HepG2 (cell line): ENCODE measurements at regions not wholly inside any gene's neighbourhood (a gene's known extent, or its start where the extent isn't known, plus 50 kb on each side); places are given as distances from the start of the nearest gene placed in this dataset.

Source experiments
- ATAC-seq: fragments of 200-7000 bp; cut with Tn5 transposase; 3 replicates; pipeline ENCODE4 v1.9.1; 2020; ENCODE audit warnings: mild to moderate bottlenecking, moderate library complexity
- BruUV-seq: library from RNA; stranded (reverse); fragments of 400-500 nt; replicated peaks from 2 replicates; lab custom pipeline; 2021; lab: Mats Ljungman, UMichigan
- CTCF ChIA-PET: fragments of 300-600 bp; formaldehyde crosslinking; extraction: SDS; loops from one replicate; lab custom pipeline; 2021; ENCODE audit warnings: low total read pairs, inconsistent platforms, low intra/inter-chr PET ratio; lab: Yijun Ruan, JAX
- POLR2A ChIA-PET: fragments of 350-600 bp; sonication (Branson Sonifier 250); formaldehyde crosslinking; loops from one replicate; lab custom pipeline; 2020; ENCODE audit warnings: antibody characterized with exemption, inconsistent platforms; lab: Yijun Ruan, JAX
- DNase-seq: peaks from one replicate; pipeline ENCODE4 v3.0.0-alpha.2; 2015; ENCODE audit warnings: low spot score
- FAIRE-seq: peaks from 3 replicates; lab custom pipeline; 2011; peaks lifted over from hg19 to GRCh38; lab: Jason Lieb, UNC
- H2AFZ ChIP-seq: one replicate; pipeline ENCODE4 v1.6.1; 2011; ENCODE audit warnings: low read length, inconsistent platforms
- H3K27ac ChIP-seq: fragments of 300-600 bp; 3 replicates; pipeline ENCODE4 v1.8.0; 2011; ENCODE audit warnings: mixed run types, mild to moderate bottlenecking, mixed read lengths, low read length, inconsistent platforms; ENCODE audit not compliant: insufficient read depth; ENCODE audit errors: extremely low read length
- H3K27me3 ChIP-seq, 2 experiments: fragments of 200-600 bp in 1 of 2; 2 replicates in 1 of 2; 3 replicates in 1 of 2; pipeline versions ENCODE4 v1.6.0 to v1.8.0; 2011; ENCODE audit warnings: low read length in 2 of 2, mild to moderate bottlenecking in 2 of 2, moderate library complexity in 2 of 2, inconsistent platforms in 1 of 2; ENCODE audit not compliant: insufficient read depth in 2 of 2, control insufficient read depth in 1 of 2
- H3K36me3 ChIP-seq, 2 experiments: fragments of 200-600 bp in 1 of 2; replicated peaks in 1 of 2; 2 replicates in 1 of 2; 3 replicates in 1 of 2; pipeline versions ENCODE4 v1.5.1 to v1.8.0; 2011; ENCODE audit warnings: low read length in 2 of 2, inconsistent platforms in 1 of 2; ENCODE audit not compliant: insufficient read depth in 2 of 2, control insufficient read depth in 1 of 2
- H3K4me1 ChIP-seq: 2 replicates; pipeline ENCODE4 v1.5.1; 2012; ENCODE audit warnings: low read length, inconsistent platforms; ENCODE audit not compliant: insufficient read depth
- H3K4me2 ChIP-seq: 2 replicates; pipeline ENCODE4 v1.6.0; 2011; ENCODE audit warnings: low read depth, low read length, inconsistent platforms
- H3K4me3 ChIP-seq, 3 experiments: fragments of 200-600 bp in 1 of 3; sonication (generic), shearing (Covaris generic) in 1 of 3; replicated peaks in 1 of 3; 2 replicates each; pipeline ENCODE4 v1.5.1; 2011 to 2016; ENCODE audit warnings: low read length in 3 of 3, inconsistent platforms in 2 of 3, low read depth in 2 of 3, mild to moderate bottlenecking in 2 of 3, control low read depth in 1 of 3, mixed read lengths in 1 of 3; ENCODE audit not compliant: insufficient read depth in 1 of 3
- H3K79me2 ChIP-seq: one replicate; pipeline ENCODE4 v1.6.1; 2011; ENCODE audit warnings: low read length, inconsistent platforms; ENCODE audit not compliant: insufficient read depth
- H3K9ac ChIP-seq: 2 replicates; pipeline ENCODE4 v1.6.0; 2011; ENCODE audit warnings: mild to moderate bottlenecking, low read depth, low read length, inconsistent platforms; ENCODE audit not compliant: insufficient read depth
- H3K9me3 ChIP-seq: 2 replicates; pipeline ENCODE4 v1.5.1; 2012; ENCODE audit warnings: mild to moderate bottlenecking, low read length
- H4K20me1 ChIP-seq: 2 replicates; pipeline ENCODE4 v1.6.0; 2011; ENCODE audit warnings: inconsistent platforms, mild to moderate bottlenecking, low read length, moderate library complexity; ENCODE audit not compliant: insufficient read depth
- FOXC1 ChIP-seq: sonication (generic); formaldehyde crosslinking; IDR thresholded peaks from 2 replicates; pipeline ENCODE4 v1.8.0; 2022; ENCODE audit warnings: mild to moderate bottlenecking, missing genetic modification reagents, borderline replicate concordance
- ISL2 ChIP-seq: sonication (generic); formaldehyde crosslinking; IDR thresholded peaks from 2 replicates; pipeline ENCODE4 v1.5.0; 2020; ENCODE audit warnings: missing genetic modification reagents
- PRPF4 ChIP-seq: fragments of 200-400 bp; formaldehyde crosslinking; IDR thresholded peaks from 2 replicates; pipeline ENCODE4 v1.6.1; 2016; ENCODE audit warnings: low read length, low read depth; ENCODE audit not compliant: poor library complexity, severe bottlenecking
- SMAD9 ChIP-seq: sonication (generic); formaldehyde crosslinking; IDR thresholded peaks from 2 replicates; pipeline ENCODE4 v1.5.1; 2020; ENCODE audit warnings: mild to moderate bottlenecking, missing genetic modification reagents
- WIZ ChIP-seq: sonication (generic); formaldehyde crosslinking; IDR thresholded peaks from 2 replicates; pipeline ENCODE4 v1.5.1; 2020; ENCODE audit warnings: mild to moderate bottlenecking, missing genetic modification reagents
- ZNF12 ChIP-seq: sonication (generic); formaldehyde crosslinking; IDR thresholded peaks from 2 replicates; pipeline ENCODE4 v1.5.0; 2020; ENCODE audit warnings: missing genetic modification reagents
- ZNF142 ChIP-seq: sonication (generic); formaldehyde crosslinking; IDR thresholded peaks from 2 replicates; pipeline ENCODE4 v1.4.0; 2020; ENCODE audit warnings: missing genetic modification reagents
- WGBS: methylation state at CpG from one replicate; pipeline ENCODE4 v1.1.6; 2017; ENCODE audit warnings: low lambda C conversion rate; 5-methylcytosine and 5-hydroxymethylcytosine counted together
- in situ Hi-C: cut with HindIII; loops from 2 replicates; pipeline ENCODE4 v1.10.0; 2017; ENCODE audit warnings: low pct_unique_long_range_greater_than_20kb; ENCODE audit not compliant: extremely low pct_ligation_motif_present
- intact Hi-C: fragments of 100-400 bp; cut with micrococcal nuclease; formaldehyde crosslinking; loops from one replicate; pipeline ENCODE4 v1.10.0; 2022; ENCODE audit not compliant: unreplicated experiment
- TF ChIP-seq, protein P1 (sequence below): sonication (generic); formaldehyde crosslinking; IDR thresholded peaks from 2 replicates; pipeline ENCODE4 v1.4.0; 2020; ENCODE audit warnings: mild to moderate bottlenecking, missing genetic modification reagents, borderline replicate concordance

DNA sequence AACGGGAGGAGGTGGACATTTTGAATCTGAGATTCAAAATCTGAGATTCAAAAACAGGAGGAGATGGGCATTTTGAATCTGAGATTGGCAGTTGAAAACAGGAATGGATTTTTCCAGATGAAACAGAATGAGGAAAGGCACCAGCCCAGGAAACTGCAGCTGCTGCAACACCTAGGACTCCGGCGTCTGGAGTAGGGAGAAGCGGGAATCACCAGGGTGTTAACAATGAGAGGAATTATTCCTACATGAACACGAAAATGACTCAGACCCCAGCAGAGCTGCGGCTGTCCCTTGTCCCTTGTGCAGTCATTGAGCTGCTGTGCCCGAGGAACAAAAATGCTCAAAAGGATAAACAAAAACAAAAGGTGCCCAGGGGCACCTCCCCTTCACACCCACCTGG lies 59.9 kb upstream of the KAT6B start:
- TF ChIP-seq PRPF4 (no peak), ZNF12 (CRISPR knock-in tag) (peak; percentile 93), FOXC1 (no peak)
- TF ChIP-seq, protein P1, sequence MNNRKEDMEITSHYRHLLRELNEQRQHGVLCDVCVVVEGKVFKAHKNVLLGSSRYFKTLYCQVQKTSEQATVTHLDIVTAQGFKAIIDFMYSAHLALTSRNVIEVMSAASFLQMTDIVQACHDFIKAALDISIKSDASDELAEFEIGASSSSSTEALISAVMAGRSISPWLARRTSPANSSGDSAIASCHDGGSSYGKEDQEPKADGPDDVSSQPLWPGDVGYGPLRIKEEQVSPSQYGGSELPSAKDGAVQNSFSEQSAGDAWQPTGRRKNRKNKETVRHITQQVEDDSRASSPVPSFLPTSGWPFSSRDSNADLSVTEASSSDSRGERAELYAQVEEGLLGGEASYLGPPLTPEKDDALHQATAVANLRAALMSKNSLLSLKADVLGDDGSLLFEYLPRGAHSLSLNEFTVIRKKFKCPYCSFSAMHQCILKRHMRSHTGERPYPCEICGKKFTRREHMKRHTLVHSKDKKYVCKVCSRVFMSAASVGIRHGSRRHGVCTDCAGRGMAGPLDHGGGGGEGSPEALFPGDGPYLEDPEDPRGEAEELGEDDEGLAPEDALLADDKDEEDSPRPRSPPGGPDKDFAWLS (CRISPR knock-in tag): no peak
- TF ChIP-seq, all 625 proteins: peak for 1
- peak; percentile 56; the same call in 2 of the 3 replicates for ATAC-seq
- H3K79me2 ChIP-seq: no peaks in the 10 kb centered on the region
- no peaks in the 10 kb centered on the region for H3K36me3 ChIP-seq
- BruUV-seq: no TSS peak
- H3K4me3 ChIP-seq: peak overlapping the region in 1 of 3 experiments; percentile 6; a peak in 1 of 6 replicates
- CTCF ChIA-PET: no interaction called here
- no peak for DNase-seq
- peaks cover 0 to 7% of the 10 kb centered on the region in 2 experiments; a peak in 1 of 5 replicates for H3K27me3 ChIP-seq
- H3K9ac ChIP-seq: no peak overlapping the region
- peaks cover 36% of the 10 kb centered on the region for H3K4me1 ChIP-seq
- no peak overlapping the region for H3K27ac ChIP-seq
- no peak for FAIRE-seq
- in situ Hi-C loops: no loop called here
- H3K4me2 ChIP-seq: peak overlapping the region; percentile 73
- H3K9me3 ChIP-seq: no peaks in the 10 kb centered on the region
- 6% methylated on average over 7 of the region's 7 CpGs for whole genome bisulfite sequencing
- no peak overlapping the region for H2AFZ ChIP-seq
- intact Hi-C loops: loop anchor here (10.0 kb wide), 2 partner anchors 58 to 258 kb away; partner anchors contain the start of gene KAT6B
- POLR2A ChIA-PET: no interaction called here
- no peaks in the 10 kb centered on the region for H4K20me1 ChIP-seq

DNA sequence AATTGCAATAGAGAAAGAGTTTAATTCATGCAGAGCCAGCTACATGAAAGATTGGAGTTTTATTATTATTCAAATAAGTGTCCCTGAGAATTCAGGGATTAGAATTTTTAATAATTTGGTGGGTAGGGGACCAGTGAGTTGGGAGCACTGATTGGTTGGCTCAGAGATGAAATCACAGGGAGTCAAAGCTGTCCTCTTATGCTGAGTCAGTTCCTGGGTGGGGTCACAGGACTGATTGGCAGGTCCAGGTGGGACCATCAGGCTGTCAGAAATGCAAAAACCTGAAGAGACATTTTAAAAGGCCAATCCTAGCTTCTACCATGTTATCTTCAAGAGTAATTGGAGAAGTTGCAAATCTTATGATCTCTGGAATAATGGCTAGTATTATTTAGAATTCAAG lies 56.0 kb upstream of the KAT6B start:
- H3K9me3 ChIP-seq: peaks cover 6% of the 10 kb centered on the region
- no peak overlapping the region for H2AFZ ChIP-seq
- no peak for FAIRE-seq
- H3K4me2 ChIP-seq: no peak overlapping the region
- H4K20me1 ChIP-seq: no peaks in the 10 kb centered on the region
- no peak overlapping the region for H3K4me3 ChIP-seq
- peaks cover 16% of the 10 kb centered on the region for H3K4me1 ChIP-seq
- in situ Hi-C loops: no loop called here
- ChIA-PET CTCF (no interaction called here), POLR2A (no interaction called here)
- no peaks in the 10 kb centered on the region for H3K36me3 ChIP-seq
- BruUV-seq: no TSS peak
- no peak overlapping the region for H3K27ac ChIP-seq
- no peak overlapping the region for H3K9ac ChIP-seq
- no peak for DNase-seq
- ATAC-seq: no peak
- H3K27me3 ChIP-seq: no peaks in the 10 kb centered on the region
- H3K79me2 ChIP-seq: no peaks in the 10 kb centered on the region
- intact Hi-C loops: no loop called here
- TF ChIP-seq SMAD9 (CRISPR knock-in tag) (no peak), ZNF142 (CRISPR knock-in tag) (no peak), ISL2 (CRISPR knock-in tag) (no peak), WIZ (CRISPR knock-in tag) (no peak)
